CD4-positive, alpha-beta T cell treated with Interleukin-2 at 100 ng/mL for 4 hours (primary cell): ENCODE measurements at regions not wholly inside any gene's neighbourhood (a gene's known extent, or its start where the extent isn't known, plus 50 kb on each side); places are given as distances from the start of the nearest gene placed in this dataset.
"Not testable (repeated sequence)": the region's sequence is repeated elsewhere in the genome, so short reads cannot be mapped to it uniquely, and the experiment has no call there.

Experiments
- DNase-seq: peaks from one replicate; pipeline ENCODE4 v3.0.0-alpha.2; 2020; ENCODE audit warnings: low spot score

GRCh38 chr15:62503451-62503850, 338.4 kb upstream of the C2CD4B start:
- DNase-seq = no peak

- no peak for DNase-seq
Observed at GRCh38 chr15:62505762-62506161, 340.7 kb upstream of the C2CD4B start.

- no peak for DNase-seq
Observed at GRCh38 chr15:62506217-62506805, 341.2 kb upstream of the C2CD4B start.

- no peak for DNase-seq
Observed at GRCh38 chr15:62509395-62509958, 344.4 kb upstream of the C2CD4B start.

GRCh38 chr15:62510791-62511190, 345.7 kb upstream of the C2CD4B start:
- no peak for DNase-seq

- no peak for DNase-seq
Observed at GRCh38 chr15:62512904-62513303, 347.8 kb upstream of the C2CD4B start.

GRCh38 chr15:62513893-62514292, 348.8 kb upstream of the C2CD4B start:
- DNase-seq = no peak

- no peak for DNase-seq
Observed at GRCh38 chr15:62515696-62516395, 350.8 kb upstream of the C2CD4B start.

- no peak for DNase-seq
Observed at GRCh38 chr15:62517541-62517940, 352.5 kb upstream of the C2CD4B start.

GRCh38 chr15:62518666-62519065, 353.6 kb upstream of the C2CD4B start:
- DNase-seq = not testable (repeated sequence)

- DNase-seq = no peak
Observed at GRCh38 chr15:62519900-62520299, 354.8 kb upstream of the C2CD4B start.

- DNase-seq = no peak
Observed at GRCh38 chr15:62520887-62521286, 355.8 kb upstream of the C2CD4B start.

GRCh38 chr15:62521396-62521795, 356.3 kb upstream of the C2CD4B start:
- no peak for DNase-seq

- DNase-seq = no peak
Observed at GRCh38 chr15:62524848-62525247, 359.8 kb upstream of the C2CD4B start.

- no peak for DNase-seq
Observed at GRCh38 chr15:62527387-62527786, 362.3 kb upstream of the C2CD4B start.

GRCh38 chr15:62528505-62528904, 363.4 kb upstream of the C2CD4B start:
- DNase-seq = no peak

GRCh38 chr15:62532367-62532766, 367.3 kb upstream of the C2CD4B start:
- DNase-seq = no peak

GRCh38 chr15:62533687-62534086, 368.6 kb upstream of the C2CD4B start:
- no peak for DNase-seq

- DNase-seq = no peak
Observed at GRCh38 chr15:62534996-62535395, 369.9 kb upstream of the C2CD4B start.

- no peak for DNase-seq
Observed at GRCh38 chr15:62539236-62539635, 374.2 kb upstream of the C2CD4B start.

- no peak for DNase-seq
Observed at GRCh38 chr15:62541250-62541649, 376.2 kb upstream of the C2CD4B start.

GRCh38 chr15:62541846-62542245, 376.8 kb upstream of the C2CD4B start:
- no peak for DNase-seq

- DNase-seq = no peak
Observed at GRCh38 chr15:62544446-62544845, 379.4 kb upstream of the C2CD4B start.
